Panc1 (cell line): ENCODE measurements at regions not wholly inside any gene's neighbourhood (a gene's known extent, or its start where the extent isn't known, plus 50 kb on each side); places are given as distances from the start of the nearest gene placed in this dataset.

Source experiments
- CTCF ChIP-seq: fragments of 450-650 bp; IDR thresholded peaks from 2 replicates; pipeline ENCODE4 v1.5.1; 2017; ENCODE audit warnings: mild to moderate bottlenecking
- REST ChIP-seq, 2 experiments: IDR thresholded peaks; 2 replicates each; pipeline ENCODE4 v1.6.1; 2011 to 2012; ENCODE audit warnings: low read depth in 2 of 2, control low read depth in 1 of 2, low read length in 1 of 2, mild to moderate bottlenecking in 1 of 2, moderate library complexity in 1 of 2; ENCODE audit not compliant: insufficient read depth in 1 of 2

- TF ChIP-seq REST (IDR thresholded peaks at IDR 0.05; ENCODE audit: insufficient read depth in 1 of 2, low read depth in 2 of 2, low read length in 1 of 2), result no peak
- TF ChIP-seq CTCF, result no peak
Measured at GRCh38 chr4:89541998-89542397, 234.4 kb upstream of the GPRIN3 start.
